GM21360 (cell line): ENCODE measurements at regions not wholly inside any gene's neighbourhood (a gene's known extent, or its start where the extent isn't known, plus 50 kb on each side); places are given as distances from the start of the nearest gene placed in this dataset.

Experiments used
- ATAC-seq: cut with Tn5 transposase; IDR thresholded peaks from one replicate; pipeline ENCODE4 v1.9.1; 2021; ENCODE audit warnings: mild to moderate bottlenecking, moderate library complexity; ENCODE audit not compliant: unreplicated experiment

DNA sequence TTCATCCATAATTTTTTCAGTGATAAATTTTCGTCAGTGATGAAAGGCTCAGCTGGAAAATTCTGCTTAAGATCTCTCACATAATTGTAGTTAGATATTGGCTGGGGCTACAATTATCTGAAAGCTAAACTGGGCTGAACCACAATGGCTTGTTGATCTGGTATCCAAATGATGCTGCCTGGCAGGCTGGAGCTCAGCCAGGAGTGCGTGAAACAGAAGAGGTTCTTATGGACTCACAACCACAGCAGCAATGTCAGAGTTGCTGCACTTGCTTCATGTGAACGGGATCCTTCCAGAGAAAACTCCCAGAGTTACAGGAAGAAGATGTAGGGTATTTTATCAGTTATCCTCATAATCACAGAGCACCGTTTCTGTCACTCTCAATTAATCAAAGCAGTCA lies 533.2 kb upstream of the POM121L12 start:
- ATAC-seq = no peak

- ATAC-seq = no peak
Measured at GRCh38 chr7:52501696-52502095, 533.7 kb upstream of the POM121L12 start.

DNA sequence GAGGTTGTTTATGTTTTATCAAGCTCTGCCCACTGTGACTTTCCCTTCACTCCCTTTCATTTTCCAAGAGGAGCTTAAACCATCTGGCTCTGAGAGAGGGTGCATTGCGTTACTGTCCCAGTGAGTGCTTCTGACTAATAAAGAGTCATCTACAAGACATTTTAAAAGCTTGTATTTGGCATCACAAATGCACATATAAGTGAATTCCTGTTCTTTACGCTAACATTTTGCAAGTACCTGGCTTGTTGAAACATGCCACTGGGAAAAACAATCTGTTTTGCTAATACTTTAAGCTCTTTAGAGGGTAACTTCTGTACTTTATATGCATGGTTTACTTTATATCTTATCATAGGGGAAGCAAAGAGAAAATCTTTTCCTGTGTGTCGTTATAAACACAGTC lies 534.6 kb upstream of the POM121L12 start:
- ATAC-seq = no peak

GRCh38 chr7:52498366-52498765 lies 537.1 kb upstream of the POM121L12 start:
- no peak for ATAC-seq

GRCh38 chr7:52486267-52486666 lies 549.2 kb upstream of the POM121L12 start:
- ATAC-seq = no peak

DNA sequence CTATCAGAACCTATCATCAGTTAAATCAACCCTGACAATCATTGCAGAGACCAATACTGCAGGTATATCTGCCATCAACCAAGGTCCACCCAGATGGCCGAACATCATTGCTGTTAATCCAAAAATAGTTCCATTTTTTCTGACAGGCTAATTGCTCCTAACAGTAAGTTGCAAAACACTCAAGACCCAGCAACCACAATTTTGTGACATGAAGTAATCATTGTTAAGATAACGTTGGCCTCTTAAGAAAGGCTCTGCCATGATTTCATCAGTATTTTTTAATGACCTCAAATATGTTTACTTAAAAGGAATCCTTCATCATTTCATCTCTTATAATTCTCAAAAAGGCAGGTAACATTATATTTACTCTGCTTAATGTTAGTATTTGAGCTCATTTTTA lies 553.4 kb upstream of the POM121L12 start:
- no peak for ATAC-seq

- ATAC-seq = no peak
Measured at GRCh38 chr7:52481571-52481970, 553.9 kb upstream of the POM121L12 start.

GRCh38 chr7:52479990-52480389 lies 555.4 kb upstream of the POM121L12 start:
- ATAC-seq = no peak

DNA sequence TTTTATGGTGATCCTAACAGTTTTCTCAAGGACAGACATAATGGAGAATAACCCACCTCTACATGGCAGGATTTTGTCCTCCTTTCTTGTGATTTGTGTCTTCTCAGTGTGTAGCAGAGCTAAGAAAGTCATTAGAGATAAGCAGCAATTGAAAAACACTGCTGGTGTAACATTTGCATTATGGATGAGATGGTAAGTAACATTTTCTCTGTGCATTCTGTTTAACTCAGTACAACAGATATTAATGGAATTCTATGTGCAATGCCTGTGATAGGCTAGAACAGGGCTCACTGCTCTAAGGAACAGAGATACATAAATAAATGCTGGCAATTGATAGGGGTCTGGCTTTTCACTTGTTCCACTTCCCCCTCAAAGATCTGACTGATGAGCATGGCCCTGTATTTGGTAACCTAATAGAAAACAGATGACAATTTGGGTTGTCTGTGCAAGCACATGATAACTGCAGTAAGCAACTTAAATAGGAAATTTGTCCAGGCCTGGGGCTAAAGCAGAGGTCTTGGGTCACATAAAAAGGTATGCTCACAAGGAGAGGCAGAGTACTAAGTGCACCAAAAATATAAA lies 560.3 kb upstream of the POM121L12 start:
- ATAC-seq = no peak

DNA sequence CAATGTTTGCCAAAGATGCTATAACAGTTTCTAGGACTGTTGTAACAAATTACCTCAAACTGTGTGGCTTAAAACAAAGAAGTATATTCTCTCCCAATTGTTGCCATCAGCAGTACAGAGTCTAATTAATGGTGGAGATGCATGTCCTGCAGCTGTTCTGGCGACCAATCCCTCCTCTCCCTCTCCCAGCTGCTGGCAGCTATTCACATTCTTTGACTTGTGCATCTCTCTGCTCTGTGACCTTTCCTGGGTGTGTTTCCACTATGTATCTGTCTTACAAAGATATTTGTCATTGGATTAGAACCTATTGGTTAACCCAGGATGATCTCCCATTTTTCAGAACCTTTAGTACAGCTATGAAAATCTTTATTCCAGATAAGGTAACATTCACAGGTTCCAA lies 561.7 kb upstream of the POM121L12 start:
- ATAC-seq = no peak

GRCh38 chr7:52472006-52472620 lies 563.3 kb upstream of the POM121L12 start:
- ATAC-seq = no peak

- no peak for ATAC-seq
Measured at GRCh38 chr7:52465216-52465615, 570.2 kb upstream of the POM121L12 start.

DNA sequence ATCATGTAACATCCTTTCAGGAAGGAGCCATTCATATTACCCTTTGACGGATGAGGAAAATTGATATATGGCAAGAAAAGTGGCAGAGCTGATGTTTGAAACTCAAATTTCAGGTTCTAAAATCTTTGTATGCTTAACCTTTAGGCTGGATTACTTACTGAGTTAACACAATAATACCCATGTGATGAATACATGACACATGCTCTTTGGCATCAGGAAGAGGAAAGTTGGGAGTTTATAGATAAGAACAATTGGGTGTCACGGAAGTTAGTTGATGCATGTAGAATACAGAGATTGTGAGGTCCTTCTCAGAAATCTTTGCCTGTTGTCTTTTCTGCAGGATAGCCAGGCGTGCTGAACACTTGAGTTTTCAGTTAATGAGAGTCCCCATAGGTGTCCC lies 572.1 kb upstream of the POM121L12 start:
- ATAC-seq = no peak

GRCh38 chr7:52462474-52462873 lies 573.0 kb upstream of the POM121L12 start:
- no peak for ATAC-seq

- ATAC-seq = no peak
Measured at GRCh38 chr7:52455571-52455970, 579.9 kb upstream of the POM121L12 start.

- ATAC-seq = no peak
Measured at GRCh38 chr7:52450816-52451215, 584.6 kb upstream of the POM121L12 start.

DNA sequence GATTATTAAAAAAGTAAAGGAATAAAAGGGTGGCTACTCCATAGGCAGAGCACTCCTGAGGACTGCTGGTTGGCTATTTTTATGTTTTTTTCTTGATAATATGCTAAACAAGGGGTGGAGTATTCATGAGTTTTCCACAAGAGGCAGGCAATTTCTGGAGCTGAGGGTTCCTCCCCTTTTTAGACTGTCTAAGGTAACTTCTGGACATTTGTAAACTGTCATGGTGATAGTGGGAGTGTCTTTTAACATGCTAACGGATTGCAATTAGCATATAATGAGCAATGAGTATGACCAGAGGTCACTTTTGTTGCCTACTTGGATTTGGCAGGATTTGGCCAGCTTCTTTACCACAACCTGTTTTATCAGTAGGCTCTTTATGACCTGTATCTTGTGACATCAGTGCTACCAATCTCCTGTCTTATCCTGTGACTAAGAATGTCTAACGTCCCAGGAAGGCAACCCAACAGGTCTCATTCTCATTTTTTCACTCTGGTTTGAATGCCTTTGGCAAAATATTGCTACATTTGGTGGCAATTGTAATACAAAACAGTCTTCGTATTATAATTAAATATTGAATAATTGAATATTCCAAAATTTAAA lies 587.8 kb upstream of the POM121L12 start:
- ATAC-seq = no peak

DNA sequence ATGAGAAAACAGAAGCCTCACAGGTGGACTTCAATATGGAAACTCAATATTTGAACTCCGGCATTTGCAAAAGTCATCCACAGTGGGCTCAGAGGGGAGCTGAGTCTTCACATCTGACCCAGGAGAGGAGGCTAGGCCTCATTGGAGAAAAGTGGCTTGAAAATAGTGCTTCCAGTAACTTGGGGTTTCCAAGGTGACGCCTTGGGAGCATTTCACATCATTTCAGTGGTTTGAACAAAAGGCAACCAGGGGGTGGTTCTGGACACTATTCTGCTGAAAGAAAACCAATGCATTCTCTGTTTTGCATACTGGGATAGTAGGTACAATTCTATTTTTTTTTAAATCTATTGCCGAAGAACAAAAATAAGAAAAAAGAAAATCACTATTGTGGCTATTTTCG lies 599.2 kb upstream of the POM121L12 start:
- no peak for ATAC-seq

DNA sequence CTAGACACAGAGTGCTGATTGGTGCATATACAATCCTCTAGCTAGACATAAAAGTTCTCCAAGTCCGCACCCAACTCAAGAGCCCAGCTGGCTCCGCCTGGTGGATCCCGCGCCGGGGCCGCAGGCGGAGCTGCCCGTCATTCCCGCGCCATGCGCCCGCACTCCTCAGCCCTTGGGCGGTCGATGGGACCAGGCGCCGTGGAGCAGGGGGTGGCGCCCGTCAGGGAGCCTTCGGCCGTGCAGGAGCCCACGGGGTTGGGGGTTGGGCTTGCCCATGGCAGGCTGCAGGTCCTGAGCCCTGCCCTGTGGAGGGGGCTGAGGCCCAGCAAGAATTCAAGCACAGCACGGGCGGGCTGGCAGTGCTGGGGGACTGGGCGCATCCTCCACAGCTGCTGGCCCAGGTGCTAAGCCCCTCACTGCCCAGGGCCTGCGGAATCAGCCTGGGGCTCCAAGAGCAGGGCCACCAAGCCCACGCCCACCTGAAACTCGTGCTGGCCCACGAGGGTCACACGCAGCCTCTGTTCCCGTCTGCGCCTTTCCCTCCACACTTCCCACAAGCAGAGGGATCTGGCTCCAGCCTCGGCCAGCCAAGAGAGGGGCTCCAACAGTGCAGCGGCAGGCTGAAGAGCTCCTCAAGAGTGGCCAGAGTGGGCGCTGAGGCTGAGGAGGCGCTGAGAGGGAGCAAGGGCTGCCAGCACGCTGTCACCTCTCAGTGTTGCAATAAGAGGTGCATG lies 604.2 kb upstream of the POM121L12 start:
- ATAC-seq = no peak

GRCh38 chr7:52423251-52423650 lies 612.2 kb upstream of the POM121L12 start:
- ATAC-seq = no peak

DNA sequence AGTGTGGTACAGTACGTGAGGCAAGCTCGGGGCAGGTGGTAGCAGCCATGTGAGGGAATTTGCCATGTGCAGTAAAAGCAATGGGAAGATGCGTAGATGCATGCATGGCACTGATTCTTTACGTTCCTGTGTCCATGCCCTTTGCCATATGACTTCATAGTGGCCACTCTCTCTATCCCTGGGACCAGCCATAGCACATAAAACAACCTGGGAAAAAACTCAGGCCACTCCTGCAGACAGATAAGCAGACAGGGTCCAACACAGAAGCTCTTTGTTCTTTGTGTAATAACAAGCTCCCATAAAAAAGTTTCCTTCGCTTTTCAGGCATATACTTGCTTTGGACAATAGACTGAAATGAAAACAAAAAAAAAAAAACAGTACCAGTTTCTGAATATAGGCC lies 622.4 kb upstream of the POM121L12 start:
- ATAC-seq = no peak

DNA sequence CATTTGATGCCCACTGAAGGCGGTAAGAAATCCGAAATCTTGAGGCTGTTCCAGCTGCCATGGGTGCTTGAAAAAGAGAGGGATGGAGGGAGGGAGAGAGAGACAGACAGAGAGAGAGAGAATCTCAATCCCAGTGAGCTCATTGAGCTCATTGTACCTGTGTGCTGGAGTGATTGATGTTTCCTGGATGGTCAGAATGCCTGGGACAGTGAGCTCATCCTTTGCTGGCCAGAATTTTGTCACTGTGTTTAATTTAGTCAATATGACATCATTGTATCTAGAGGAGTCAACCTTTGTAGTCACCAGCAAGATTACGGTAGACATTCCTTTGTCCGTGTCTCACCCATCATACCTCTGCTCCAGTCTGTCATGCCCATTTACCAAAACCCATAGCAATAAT lies 625.4 kb upstream of the POM121L12 start:
- no peak for ATAC-seq
